Muscle of back (tissue), 3 donors: ENCODE measurements at regions not wholly inside any gene's neighbourhood (a gene's known extent, or its start where the extent isn't known, plus 50 kb on each side); places are given as distances from the start of the nearest gene placed in this dataset.
A peak's percentile ranks its signal among the peaks of the same experiment; 100 is the strongest.

Source experiments
- DNase-seq, 3 donors: peaks; one replicate each; pipeline versions ENCODE4 v3.0.0 to v3.0.0-alpha.2; 2013

- no peak for DNase-seq
These were observed 425.3 kb upstream of the ANKRD30A start for GRCh38 chr10:36700123-36700522.

- DNase-seq, result no peak
These were observed 432.6 kb upstream of the ANKRD30A start for GRCh38 chr10:36692759-36693158.

- no peak for DNase-seq
These were observed 436.7 kb upstream of the ANKRD30A start for GRCh38 chr10:36688717-36689116.

- no peak for DNase-seq
These were observed 442.0 kb upstream of the ANKRD30A start for GRCh38 chr10:36683421-36683820.

- DNase-seq, result no peak
These were observed 443.4 kb upstream of the ANKRD30A start for GRCh38 chr10:36681751-36682632.

- DNase-seq, result no peak
These were observed 445.8 kb upstream of the ANKRD30A start for GRCh38 chr10:36679554-36679953.

- DNase-seq, result no peak
These were observed 448.0 kb upstream of the ANKRD30A start for GRCh38 chr10:36677431-36677768.

GRCh38 chr10:36676756-36677430 lies 448.5 kb upstream of the ANKRD30A start:
- DNase-seq, result peak in 1 of 3 donors; percentile 38

- DNase-seq, result no peak
These were observed 449.1 kb upstream of the ANKRD30A start for GRCh38 chr10:36676321-36676720.

GRCh38 chr10:36675458-36675880 lies 449.9 kb upstream of the ANKRD30A start:
- DNase-seq, result peak in 1 of 3 donors; percentile 69

- no peak for DNase-seq
These were observed 453.8 kb upstream of the ANKRD30A start for GRCh38 chr10:36671607-36672006.

GRCh38 chr10:36670621-36671402 lies 454.6 kb upstream of the ANKRD30A start:
- peak in 1 of 3 donors; percentile 18 for DNase-seq

- peak in 1 of 3 donors; percentile 34 for DNase-seq
These were observed 455.6 kb upstream of the ANKRD30A start for GRCh38 chr10:36669615-36670352.

- no peak for DNase-seq
These were observed 458.9 kb upstream of the ANKRD30A start for GRCh38 chr10:36666451-36666850.

- DNase-seq, result no peak
These were observed 462.8 kb upstream of the ANKRD30A start for GRCh38 chr10:36662571-36662970.

GRCh38 chr10:36650274-36650673 lies 475.1 kb upstream of the ANKRD30A start:
- DNase-seq, result no peak

GRCh38 chr10:36647540-36647939 lies 477.9 kb upstream of the ANKRD30A start:
- no peak for DNase-seq

- no peak for DNase-seq
These were observed 484.8 kb upstream of the ANKRD30A start for GRCh38 chr10:36640626-36641025.

GRCh38 chr10:36638462-36639155 lies 486.8 kb upstream of the ANKRD30A start:
- DNase-seq, result no peak

- no peak for DNase-seq
These were observed 488.5 kb upstream of the ANKRD30A start for GRCh38 chr10:36636879-36637278.

GRCh38 chr10:36636285-36636839 lies 489.0 kb upstream of the ANKRD30A start:
- DNase-seq, result no peak
